IPS DF 4.7 (cell line): ENCODE measurements at regions not wholly inside any gene's neighbourhood (a gene's known extent, or its start where the extent isn't known, plus 50 kb on each side); places are given as distances from the start of the nearest gene placed in this dataset.

Source experiments
- DNase-seq: peaks from one replicate; pipeline ENCODE4 v3.0.0-alpha.2; 2013; ENCODE audit warnings: low spot score; ENCODE audit errors: extremely low read depth

DNA sequence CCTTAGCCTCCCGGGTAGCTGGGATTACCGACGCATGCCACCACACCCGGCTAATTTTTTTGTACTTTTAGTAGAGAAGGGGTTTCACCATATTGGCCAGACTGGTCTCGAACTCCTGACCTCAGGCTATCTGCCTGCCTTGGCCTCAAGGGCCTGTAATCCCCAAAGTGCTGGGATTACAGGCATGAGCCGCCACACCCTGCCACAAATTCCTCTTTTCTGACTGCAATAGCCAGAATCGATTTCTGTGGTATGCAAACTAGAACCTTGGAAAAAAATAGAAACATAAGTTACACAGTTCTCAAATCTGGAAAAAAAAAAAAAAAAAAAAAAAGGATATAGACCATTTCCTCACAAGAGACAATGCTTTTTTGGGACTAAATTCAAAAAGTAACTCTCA is 184.6 kb upstream of the EGLN3 start:
- no peak for DNase-seq

DNA sequence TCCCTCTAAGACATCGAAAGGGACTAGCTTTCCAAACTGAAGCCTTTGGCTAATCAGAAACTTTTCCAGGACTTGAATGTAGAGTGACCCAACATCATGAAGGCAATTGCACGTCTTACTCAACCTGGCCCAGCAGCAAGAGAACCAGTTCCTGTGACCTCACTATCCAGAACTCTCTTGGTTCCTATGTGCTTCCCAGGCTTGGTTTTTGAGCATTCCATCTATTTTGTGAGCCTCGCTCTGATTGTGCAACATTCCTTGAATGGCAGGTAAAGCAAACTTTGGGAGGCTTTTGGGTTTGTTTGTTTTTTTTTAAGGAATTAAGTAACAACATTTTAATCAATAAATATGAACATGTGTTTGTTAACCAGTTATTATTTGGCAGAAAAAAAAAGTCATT is 183.6 kb upstream of the EGLN3 start:
- no peak for DNase-seq

GRCh38 chr14:34129927-34130552 is 179.2 kb upstream of the EGLN3 start:
- no peak for DNase-seq

DNA sequence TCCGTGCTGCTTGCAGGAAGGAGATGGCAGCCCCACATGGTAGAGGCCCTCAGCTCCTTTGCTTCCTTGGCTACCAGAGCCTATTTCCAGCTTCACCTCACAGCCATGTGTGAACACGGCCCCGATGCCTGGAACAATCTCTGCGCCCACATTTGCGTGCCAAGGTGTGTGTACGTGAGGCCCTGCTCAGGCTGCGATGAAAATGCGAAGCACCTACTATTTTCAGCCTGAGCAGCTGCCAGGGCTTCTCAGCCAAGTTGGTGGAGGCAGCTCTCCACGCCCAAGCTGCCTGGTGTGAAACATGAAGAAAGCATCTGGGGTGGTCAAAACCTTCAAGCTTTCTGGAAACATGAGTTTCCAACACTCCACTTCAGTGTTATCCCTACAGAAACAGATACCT is 177.8 kb upstream of the EGLN3 start:
- no peak for DNase-seq

GRCh38 chr14:34126586-34126985 is 175.7 kb upstream of the EGLN3 start:
- DNase-seq, result no peak

DNA sequence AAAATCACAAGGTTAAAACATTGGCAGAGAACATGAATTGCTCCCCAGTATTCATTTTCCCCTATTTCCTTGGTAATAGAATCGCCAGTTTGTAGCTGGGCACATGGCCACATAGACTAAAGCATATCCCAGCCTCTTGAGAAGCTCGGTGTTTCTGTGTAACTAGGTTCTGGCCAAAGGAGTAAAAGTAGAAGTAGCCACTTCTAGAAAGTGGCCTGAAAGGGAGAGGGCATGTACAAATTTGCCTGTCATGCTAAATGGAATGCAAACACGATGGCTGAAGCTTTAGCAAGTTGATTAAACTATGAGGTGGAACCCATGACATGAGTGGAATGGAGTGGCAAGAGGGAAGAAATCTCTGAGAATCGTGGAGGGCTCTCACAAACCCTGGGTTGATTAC is 173.7 kb upstream of the EGLN3 start:
- no peak for DNase-seq

GRCh38 chr14:34122650-34123049 is 171.8 kb upstream of the EGLN3 start:
- DNase-seq, result no peak

- DNase-seq, result no peak
These were observed 171.2 kb upstream of the EGLN3 start for GRCh38 chr14:34122081-34122480.

- DNase-seq, result no peak
These were observed 169.5 kb upstream of the EGLN3 start for GRCh38 chr14:34120185-34120977.

GRCh38 chr14:34119107-34119858 is 168.4 kb upstream of the EGLN3 start:
- no peak for DNase-seq

DNA sequence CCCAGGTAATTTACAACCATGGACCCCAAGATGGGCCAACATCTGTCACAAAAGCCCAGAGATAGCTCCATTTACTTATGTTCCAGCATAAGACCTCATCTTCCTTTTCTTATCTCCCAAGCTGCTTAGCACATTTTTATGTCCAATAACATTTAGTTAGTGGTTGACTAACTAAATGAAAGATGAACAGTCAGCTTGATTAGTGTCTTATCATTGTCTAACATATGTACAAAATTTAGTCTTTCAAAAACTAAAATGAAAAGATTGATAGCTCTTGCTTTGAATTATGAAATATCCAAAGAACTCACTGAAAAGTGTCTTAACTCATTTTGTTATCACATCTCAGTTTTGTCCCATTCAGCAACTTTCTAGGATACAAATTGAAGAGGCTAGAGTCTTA is 163.1 kb upstream of the EGLN3 start:
- DNase-seq, result no peak

- DNase-seq, result no peak
These were observed 162.2 kb upstream of the EGLN3 start for GRCh38 chr14:34113005-34113511.

GRCh38 chr14:34111953-34112352 is 161.1 kb upstream of the EGLN3 start:
- DNase-seq, result no peak

- DNase-seq, result no peak
These were observed 160.6 kb upstream of the EGLN3 start for GRCh38 chr14:34111505-34111904.

- no peak for DNase-seq
These were observed 159.7 kb upstream of the EGLN3 start for GRCh38 chr14:34110531-34110930.

GRCh38 chr14:34107441-34107840 is 156.6 kb upstream of the EGLN3 start:
- no peak for DNase-seq

DNA sequence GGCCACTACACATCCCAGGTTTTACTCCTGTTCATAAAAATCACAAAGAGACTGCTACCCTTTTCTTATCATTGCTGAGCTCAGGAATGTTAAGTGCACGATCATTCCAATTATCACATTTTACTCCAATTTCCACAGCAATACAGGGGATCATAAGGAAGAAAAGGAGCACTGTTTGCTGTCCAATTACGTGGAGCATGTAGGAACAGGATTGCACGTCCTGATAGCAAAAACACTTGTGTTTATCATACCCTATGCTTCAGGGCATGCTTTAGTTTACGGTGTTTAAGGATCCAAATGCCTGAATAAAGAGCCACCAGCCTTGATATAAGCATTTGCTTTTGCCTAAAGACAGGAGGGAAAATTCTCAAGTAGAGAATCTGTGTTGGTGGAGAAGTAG is 155.4 kb upstream of the EGLN3 start:
- no peak for DNase-seq

GRCh38 chr14:34104489-34105397 is 153.9 kb upstream of the EGLN3 start:
- no peak for DNase-seq

- no peak for DNase-seq
These were observed 152.3 kb upstream of the EGLN3 start for GRCh38 chr14:34103176-34103575.

GRCh38 chr14:34099635-34100034 is 148.8 kb upstream of the EGLN3 start:
- no peak for DNase-seq

GRCh38 chr14:34098985-34099349 is 148.1 kb upstream of the EGLN3 start:
- no peak for DNase-seq
